Memory B cell (primary cell): ENCODE measurements at regions not wholly inside any gene's neighbourhood (a gene's known extent, or its start where the extent isn't known, plus 50 kb on each side); places are given as distances from the start of the nearest gene placed in this dataset.

ENCODE experiments used
- ATAC-seq: fragments of 150-1000 bp; cut with Tn5 transposase; 2 replicates; pipeline ENCODE4 v1.10.0; 2021; ENCODE audit warnings: low read depth, mild to moderate bottlenecking, moderate library complexity
- DNase-seq, 2 donors: peaks; one replicate each; pipeline ENCODE4 v3.0.0; 2022; ENCODE audit warnings: low spot score in 2 of 2
- H3K27ac Mint-ChIP-seq: one replicate; pipeline ENCODE4 v1.8.0; 2022; ENCODE audit warnings: mild to moderate bottlenecking, moderate library complexity, mixed read lengths
- H3K27me3 Mint-ChIP-seq: one replicate; pipeline ENCODE4 v1.8.0; 2022; ENCODE audit warnings: mixed read lengths
- H3K36me3 Mint-ChIP-seq: one replicate; pipeline ENCODE4 v1.8.0; 2022; ENCODE audit warnings: mild to moderate bottlenecking, mixed read lengths
- H3K4me1 Mint-ChIP-seq: one replicate; pipeline ENCODE4 v1.8.0; 2022; ENCODE audit warnings: mixed read lengths
- H3K4me3 Mint-ChIP-seq: one replicate; pipeline ENCODE4 v1.8.0; 2022; ENCODE audit warnings: mild to moderate bottlenecking, moderate library complexity, mixed read lengths
- H3K9me3 Mint-ChIP-seq: one replicate; pipeline ENCODE4 v1.8.0; 2022; ENCODE audit warnings: mixed read lengths

DNA sequence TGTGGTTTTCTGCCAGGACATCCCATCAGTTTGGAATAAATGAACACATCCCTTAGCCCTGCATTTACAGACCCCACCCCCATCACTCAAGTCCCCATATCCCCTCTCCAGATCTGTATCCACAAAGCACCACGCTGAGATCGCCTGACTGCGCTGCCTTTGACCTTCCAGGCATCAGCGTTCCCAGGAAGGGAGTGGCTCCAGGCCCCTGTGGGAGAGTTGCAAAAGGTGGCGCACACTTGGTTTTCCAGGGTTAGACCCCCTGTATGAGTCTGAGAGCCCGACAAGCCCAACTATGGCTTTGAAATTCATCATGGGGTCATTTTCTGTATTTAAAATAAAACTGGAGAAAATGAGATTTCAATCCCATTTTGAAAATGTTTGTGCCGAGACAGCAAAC lies 137.0 kb upstream of the ZNF236 start:
- ATAC-seq (no peak), DNase-seq (no peak)
- no peak overlapping the region for H3K4me3 Mint-ChIP-seq
- no peak overlapping the region for H3K27ac Mint-ChIP-seq
- H3K27me3 Mint-ChIP-seq: peaks cover 9% of the 10 kb centered on the region
- no peaks in the 10 kb centered on the region for H3K9me3 Mint-ChIP-seq
- H3K36me3 Mint-ChIP-seq: no peaks in the 10 kb centered on the region
- H3K4me1 Mint-ChIP-seq: no peaks in the 10 kb centered on the region

DNA sequence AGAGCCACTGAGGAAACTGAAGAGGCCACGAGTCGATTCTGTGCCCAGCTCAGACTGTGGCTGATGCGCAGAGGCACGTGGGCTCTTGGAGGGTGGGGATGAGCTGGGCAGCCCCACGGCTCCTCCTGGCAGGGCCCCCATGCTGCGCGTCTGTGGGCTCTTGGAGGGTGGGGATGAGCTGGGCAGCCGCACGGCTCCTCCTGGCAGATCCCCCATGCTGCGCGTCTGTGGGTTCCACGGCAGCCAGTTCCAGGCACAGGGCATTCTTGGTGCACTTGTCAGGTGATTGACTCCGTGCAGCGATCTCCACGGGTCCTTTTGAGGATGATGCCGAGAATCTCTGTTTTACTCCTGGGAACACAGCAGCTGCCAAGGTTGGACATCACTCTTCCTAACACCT lies 138.1 kb upstream of the ZNF236 start:
- H3K27me3 Mint-ChIP-seq: peaks cover 5% of the 10 kb centered on the region
- H3K27ac Mint-ChIP-seq: no peak overlapping the region
- H3K4me1 Mint-ChIP-seq: no peaks in the 10 kb centered on the region
- DNase-seq (no peak), ATAC-seq (no peak)
- no peak overlapping the region for H3K4me3 Mint-ChIP-seq
- no peaks in the 10 kb centered on the region for H3K9me3 Mint-ChIP-seq
- H3K36me3 Mint-ChIP-seq: no peaks in the 10 kb centered on the region

DNA sequence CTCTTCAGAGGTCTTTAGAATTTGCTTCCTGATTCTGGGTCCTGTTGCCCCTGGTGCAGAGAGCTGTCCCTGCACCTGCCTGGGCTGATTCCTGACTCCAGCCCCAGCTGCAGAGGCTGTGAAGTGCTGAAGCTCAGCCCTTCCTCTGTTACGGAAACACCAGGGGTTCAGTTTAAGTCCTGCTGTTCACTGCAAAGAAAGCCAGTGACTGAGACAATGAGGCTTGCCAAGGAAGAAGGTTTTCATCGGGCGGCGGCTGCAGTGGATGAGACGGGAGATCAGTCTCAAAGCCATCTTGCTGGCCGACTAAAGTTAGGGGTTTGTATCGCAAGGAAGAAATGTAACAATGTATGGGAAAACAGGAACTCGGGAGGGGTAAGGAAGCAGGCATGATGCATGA lies 142.4 kb upstream of the ZNF236 start:
- no peaks in the 10 kb centered on the region for H3K4me1 Mint-ChIP-seq
- H3K27ac Mint-ChIP-seq: no peak overlapping the region
- H3K4me3 Mint-ChIP-seq: no peak overlapping the region
- DNase-seq (no peak), ATAC-seq (no peak)
- H3K9me3 Mint-ChIP-seq: peaks cover 3% of the 10 kb centered on the region
- peaks cover 2% of the 10 kb centered on the region for H3K27me3 Mint-ChIP-seq
- no peaks in the 10 kb centered on the region for H3K36me3 Mint-ChIP-seq

DNA sequence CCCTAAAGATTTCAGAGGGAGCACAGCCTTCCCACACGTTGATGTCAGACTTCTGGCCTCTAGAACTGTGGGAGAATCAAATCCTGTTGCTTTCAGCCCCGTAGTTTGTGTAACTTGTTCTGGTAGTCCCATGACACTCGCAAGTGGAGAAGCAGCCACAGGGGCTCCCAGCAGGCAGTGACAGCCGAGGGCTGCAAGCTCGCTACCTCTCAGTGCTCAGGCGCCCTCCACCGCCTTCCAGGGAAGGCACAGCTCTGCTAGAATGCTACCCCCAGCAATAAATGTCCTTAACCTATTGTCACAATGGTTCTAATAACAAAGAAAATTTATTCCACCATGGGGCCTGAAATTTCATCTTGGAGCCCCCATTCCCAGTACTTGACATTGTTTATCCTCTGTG lies 143.1 kb upstream of the ZNF236 start:
- ATAC-seq: no peak
- Mint-ChIP-seq H3K9me3 (peaks cover 3% of the 10 kb centered on the region), H3K36me3 (no peaks in the 10 kb centered on the region), H3K27ac (no peak overlapping the region), H3K4me1 (no peaks in the 10 kb centered on the region), H3K4me3 (no peak overlapping the region), H3K27me3 (peaks cover 3% of the 10 kb centered on the region)
- no peak for DNase-seq

DNA sequence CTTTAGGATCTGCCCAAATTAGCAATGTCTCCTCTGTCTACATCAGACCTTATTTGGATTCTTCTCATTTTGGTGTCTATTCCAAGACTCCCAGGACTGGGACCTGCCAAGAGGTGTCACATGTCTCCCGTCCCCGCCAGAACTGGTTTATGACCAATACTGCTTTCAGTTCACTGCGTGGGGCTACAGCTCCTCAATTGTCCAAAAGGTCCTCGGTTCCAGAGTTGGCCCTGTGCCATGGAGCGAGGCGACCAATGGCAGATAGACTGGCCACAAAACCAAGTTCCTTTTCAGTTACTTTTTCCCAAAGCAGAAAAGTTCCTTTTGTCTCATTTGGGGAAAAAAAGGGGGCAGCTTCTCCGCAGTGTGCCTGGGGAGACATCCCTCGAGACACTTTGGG lies 144.1 kb upstream of the ZNF236 start:
- Mint-ChIP-seq H3K36me3 (no peaks in the 10 kb centered on the region), H3K27me3 (peaks cover 3% of the 10 kb centered on the region), H3K9me3 (peaks cover 3% of the 10 kb centered on the region), H3K4me1 (no peaks in the 10 kb centered on the region), H3K4me3 (no peak overlapping the region), H3K27ac (no peak overlapping the region)
- DNase-seq (no peak), ATAC-seq (no peak)

DNA sequence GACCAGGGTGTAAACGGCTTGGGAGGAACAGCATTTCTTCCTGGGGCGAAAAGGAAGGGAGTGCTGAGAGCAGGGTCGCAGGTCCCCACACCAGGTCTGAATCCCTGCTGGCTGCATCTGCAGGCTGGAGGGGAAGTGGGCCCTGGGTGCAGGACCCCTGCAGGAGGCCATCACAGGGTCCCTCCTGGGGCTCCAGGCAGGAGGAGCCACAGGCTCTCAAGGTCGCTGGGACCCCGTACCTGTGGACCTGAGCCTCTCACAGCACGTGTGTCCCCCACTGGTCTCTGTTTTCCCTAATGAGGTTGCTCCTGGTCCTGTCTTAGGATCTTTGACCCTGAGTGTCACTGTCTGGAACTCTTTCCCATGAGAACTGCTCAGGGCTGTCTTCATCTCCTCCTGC lies 147.8 kb upstream of the ZNF236 start:
- ATAC-seq (no peak), DNase-seq (no peak)
- H3K36me3 Mint-ChIP-seq: no peaks in the 10 kb centered on the region
- peaks cover 3% of the 10 kb centered on the region for H3K9me3 Mint-ChIP-seq
- H3K4me3 Mint-ChIP-seq: no peak overlapping the region
- peaks cover 1% of the 10 kb centered on the region for H3K27me3 Mint-ChIP-seq
- no peak overlapping the region for H3K27ac Mint-ChIP-seq
- H3K4me1 Mint-ChIP-seq: no peaks in the 10 kb centered on the region

DNA sequence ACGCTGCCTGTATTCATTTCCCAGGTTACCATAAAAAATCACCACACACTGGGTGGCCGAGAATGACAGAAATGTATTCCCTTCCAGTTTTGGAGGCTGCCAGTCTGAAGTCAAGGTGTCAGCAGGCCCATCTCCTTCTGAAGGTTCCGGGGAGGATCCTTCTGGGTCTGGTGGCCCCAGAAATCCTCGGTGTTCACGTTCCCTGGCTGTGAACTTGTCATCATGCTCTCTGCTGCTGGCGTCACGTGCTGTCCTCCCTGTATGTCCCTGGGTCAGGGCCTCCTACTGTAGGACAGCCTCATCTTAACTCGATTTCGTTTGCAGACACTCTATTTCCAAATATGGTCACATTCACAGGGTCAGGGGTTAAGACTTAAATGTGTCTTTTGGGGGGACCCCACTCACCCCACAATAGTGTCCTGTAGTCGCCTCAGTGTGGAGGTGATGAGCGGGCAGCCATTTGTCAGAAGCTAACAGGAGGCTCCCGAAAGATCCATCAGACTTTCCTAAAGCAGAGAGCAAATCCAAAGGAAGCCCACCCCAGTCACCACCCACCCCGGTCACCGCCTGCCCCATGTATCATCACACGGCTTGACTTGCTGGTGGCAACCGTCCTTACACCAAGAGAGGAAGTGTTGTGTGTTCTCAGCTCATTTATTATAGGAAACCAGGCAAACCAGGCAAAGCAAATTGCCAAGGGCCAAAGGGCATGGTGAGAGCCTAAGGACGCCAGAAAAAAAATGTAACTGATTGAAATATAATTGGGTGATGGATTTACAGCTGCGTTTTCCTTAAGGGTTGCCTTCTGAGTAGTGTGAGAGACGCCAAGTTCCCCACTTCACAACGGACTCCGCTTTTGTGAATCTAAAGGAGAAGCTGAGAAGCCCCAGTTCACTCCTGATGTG lies 148.8 kb upstream of the ZNF236 start:
- Mint-ChIP-seq H3K36me3 (no peaks in the 10 kb centered on the region), H3K27ac (no peak overlapping the region), H3K4me1 (no peaks in the 10 kb centered on the region), H3K4me3 (no peak overlapping the region), H3K9me3 (peaks cover 3% of the 10 kb centered on the region), H3K27me3 (peaks cover 1% of the 10 kb centered on the region)
- no peak for DNase-seq
- no peak for ATAC-seq

DNA sequence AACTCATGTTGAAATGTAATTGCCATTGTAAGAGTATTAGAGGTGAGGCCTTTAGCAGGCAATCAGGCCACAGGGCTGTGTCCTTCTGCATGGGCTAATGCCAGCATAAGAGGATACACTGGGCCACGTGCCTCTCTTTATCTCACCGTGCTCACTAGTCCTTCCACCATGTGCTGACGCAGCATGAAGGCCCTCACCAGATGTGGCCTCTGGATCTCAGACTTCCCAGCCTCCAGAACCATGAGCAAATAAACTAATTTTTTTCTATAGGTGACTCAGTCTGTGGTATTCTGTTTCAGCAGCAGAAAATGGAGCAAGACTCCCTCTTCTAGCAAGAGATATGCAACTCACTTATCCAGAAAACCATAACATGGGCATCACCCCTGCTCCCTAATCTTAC lies 149.7 kb upstream of the ZNF236 start:
- Mint-ChIP-seq H3K4me1 (no peaks in the 10 kb centered on the region), H3K36me3 (no peaks in the 10 kb centered on the region), H3K4me3 (no peak overlapping the region), H3K27me3 (peaks cover 3% of the 10 kb centered on the region), H3K9me3 (peaks cover 3% of the 10 kb centered on the region), H3K27ac (no peak overlapping the region)
- ATAC-seq: no peak
- no peak for DNase-seq

DNA sequence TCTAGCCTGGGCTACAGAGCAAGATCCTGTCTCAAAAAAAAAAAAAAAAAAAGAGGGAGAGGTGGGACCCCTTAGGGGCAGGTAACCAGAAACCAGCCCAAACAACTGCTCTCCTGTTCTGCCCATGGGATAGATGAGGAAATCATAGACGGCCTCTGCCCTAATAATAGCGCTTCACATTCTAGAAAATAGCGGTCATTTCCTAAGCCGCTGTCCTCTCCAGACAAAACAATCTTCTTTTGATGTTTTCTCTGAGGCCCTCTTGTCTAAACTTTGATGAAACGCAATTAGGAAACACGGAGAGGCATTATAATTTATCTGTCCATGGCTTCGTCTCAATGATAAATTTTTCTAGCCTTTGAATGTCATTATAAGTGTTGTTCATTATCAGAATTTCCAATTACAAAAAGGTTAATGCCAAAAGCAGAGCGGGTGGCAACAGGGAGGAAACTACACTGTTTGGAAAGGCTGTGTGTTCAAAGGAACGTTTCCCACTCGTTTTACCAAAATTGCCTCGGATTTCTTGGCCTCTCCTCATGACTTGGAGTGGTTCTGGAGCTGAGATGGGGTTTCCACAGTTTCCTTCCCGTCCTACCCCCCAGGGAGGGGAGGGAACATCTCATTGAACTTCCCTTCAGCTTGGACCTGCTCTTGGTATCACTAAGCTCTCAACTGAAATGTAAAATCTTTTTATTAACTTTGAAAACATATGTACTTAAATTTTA lies 151.6 kb upstream of the ZNF236 start:
- DNase-seq (no peak), ATAC-seq (no peak)
- no peaks in the 10 kb centered on the region for H3K4me1 Mint-ChIP-seq
- no peak overlapping the region for H3K4me3 Mint-ChIP-seq
- peaks cover 3% of the 10 kb centered on the region for H3K27me3 Mint-ChIP-seq
- no peak overlapping the region for H3K27ac Mint-ChIP-seq
- H3K36me3 Mint-ChIP-seq: no peaks in the 10 kb centered on the region
- H3K9me3 Mint-ChIP-seq: no peaks in the 10 kb centered on the region

DNA sequence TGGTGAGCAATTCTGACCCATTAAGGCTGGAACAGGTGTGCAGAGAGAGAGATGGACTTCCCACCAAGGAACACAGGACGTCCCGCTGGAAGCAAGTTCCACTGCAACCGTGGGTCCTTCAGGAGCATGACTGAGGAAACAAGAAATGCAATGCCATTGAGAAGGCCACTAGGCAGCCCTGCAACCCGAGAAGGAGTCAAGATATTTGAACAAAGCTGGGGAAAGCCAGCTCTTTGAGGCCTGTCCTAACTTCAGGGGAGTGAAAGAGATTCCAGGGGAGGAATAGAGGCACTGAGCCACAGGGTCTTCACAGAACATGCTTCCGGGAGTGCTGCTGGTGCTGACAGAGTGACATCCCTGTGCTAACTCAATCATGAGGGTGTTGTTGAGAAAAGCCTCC lies 153.8 kb upstream of the ZNF236 start:
- no peaks in the 10 kb centered on the region for H3K9me3 Mint-ChIP-seq
- H3K36me3 Mint-ChIP-seq: no peaks in the 10 kb centered on the region
- H3K4me1 Mint-ChIP-seq: no peaks in the 10 kb centered on the region
- DNase-seq (no peak), ATAC-seq (no peak)
- no peak overlapping the region for H3K27ac Mint-ChIP-seq
- H3K4me3 Mint-ChIP-seq: no peak overlapping the region
- peaks cover 4% of the 10 kb centered on the region for H3K27me3 Mint-ChIP-seq

DNA sequence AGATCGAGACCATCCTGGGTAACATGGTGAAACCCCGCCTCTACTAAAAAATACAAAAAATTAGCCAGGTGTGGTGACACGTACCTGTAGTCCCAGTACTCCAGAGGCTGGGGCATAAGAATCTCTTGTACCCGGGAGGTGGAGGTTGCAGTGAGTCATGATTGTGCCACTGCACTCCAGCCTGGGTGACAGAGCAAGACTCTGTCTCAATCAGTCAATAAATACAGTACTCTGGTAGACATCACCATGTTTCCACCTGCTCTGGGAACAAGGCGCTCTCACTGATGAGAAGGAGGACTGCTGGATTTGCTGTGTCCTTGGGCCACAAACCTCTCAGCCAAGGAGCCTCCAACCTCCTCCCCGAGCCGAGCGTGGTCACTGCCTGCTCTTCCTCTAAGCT lies 154.2 kb upstream of the ZNF236 start:
- H3K4me3 Mint-ChIP-seq: no peak overlapping the region
- DNase-seq: no peak
- peaks cover 4% of the 10 kb centered on the region for H3K27me3 Mint-ChIP-seq
- H3K27ac Mint-ChIP-seq: no peak overlapping the region
- no peak for ATAC-seq
- H3K4me1 Mint-ChIP-seq: no peaks in the 10 kb centered on the region
- H3K36me3 Mint-ChIP-seq: no peaks in the 10 kb centered on the region
- H3K9me3 Mint-ChIP-seq: no peaks in the 10 kb centered on the region

DNA sequence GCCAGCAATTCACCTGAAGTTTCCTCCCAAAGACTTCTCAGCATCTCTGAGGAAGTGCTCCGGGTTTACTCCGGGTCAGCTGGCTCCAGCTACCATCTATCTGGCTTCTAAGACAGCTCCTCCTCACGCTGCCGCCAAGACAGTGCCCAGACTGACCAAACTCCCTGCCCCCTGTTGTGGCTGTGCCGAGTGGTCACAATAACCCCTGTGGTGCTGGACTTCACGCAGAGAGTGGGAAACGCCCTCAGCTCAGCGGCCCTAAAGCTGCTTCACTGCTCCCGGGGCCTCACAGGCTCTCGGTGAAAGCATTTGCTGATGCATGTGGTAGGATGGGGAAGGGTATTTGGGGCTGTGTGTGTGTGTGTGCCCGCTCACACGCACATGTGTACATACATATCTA lies 154.8 kb upstream of the ZNF236 start:
- Mint-ChIP-seq H3K27me3 (peaks cover 4% of the 10 kb centered on the region), H3K4me3 (no peak overlapping the region), H3K9me3 (no peaks in the 10 kb centered on the region), H3K27ac (no peak overlapping the region), H3K36me3 (no peaks in the 10 kb centered on the region), H3K4me1 (no peaks in the 10 kb centered on the region)
- no peak for DNase-seq
- no peak for ATAC-seq

DNA sequence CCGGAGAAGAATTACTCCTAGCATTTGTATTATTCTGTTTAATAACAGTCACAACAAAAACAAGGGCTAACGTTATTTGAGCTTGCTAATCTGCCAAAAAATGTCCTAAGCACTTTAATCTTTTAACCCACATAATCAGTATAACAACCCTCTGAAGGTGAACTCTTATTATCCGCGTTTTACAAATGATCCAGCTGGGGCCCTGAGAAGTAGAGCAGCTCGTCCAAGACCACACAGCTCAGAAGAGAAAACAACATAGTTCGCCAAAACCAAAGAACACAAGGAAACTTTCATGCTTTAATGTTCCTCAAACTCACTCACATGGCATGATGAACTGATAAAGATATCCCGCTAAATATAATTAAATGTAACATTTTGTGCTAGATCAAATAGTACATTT lies 159.7 kb upstream of the ZNF236 start:
- Mint-ChIP-seq H3K4me1 (no peaks in the 10 kb centered on the region), H3K4me3 (no peak overlapping the region), H3K36me3 (no peaks in the 10 kb centered on the region), H3K9me3 (peaks cover 3% of the 10 kb centered on the region), H3K27me3 (peaks cover 6% of the 10 kb centered on the region), H3K27ac (no peak overlapping the region)
- no peak for ATAC-seq
- no peak for DNase-seq

DNA sequence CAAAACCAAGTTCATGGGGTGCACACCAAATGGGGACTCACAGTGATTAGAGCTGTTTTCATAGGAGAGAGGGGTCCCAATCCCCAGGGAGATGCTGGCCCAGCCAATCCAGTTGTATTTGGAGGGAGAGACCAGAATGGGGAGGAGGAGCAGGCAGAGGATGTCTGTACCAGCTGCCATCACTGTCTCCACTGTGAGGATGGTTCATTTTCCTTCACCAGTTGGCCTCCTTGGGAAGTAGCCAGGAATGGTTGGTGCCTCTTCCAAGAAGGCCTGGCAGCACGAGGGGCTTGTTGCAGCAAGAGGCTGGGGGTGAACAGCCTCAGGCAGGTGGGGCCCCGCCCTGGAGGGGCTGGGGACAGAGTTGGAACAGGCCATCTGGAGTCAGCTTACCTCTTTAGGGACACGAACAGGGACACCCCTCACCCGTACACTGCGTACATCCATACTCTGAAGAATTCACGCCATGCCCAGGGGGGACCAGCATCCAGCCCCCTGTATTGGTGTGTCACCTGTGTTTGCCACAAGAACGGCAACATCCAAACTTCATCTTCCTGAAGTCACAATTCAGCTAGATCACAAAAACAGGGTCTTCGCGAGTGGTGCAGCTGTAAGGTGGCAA lies 161.7 kb upstream of the ZNF236 start:
- Mint-ChIP-seq H3K36me3 (no peaks in the 10 kb centered on the region), H3K9me3 (peaks cover 3% of the 10 kb centered on the region), H3K4me3 (no peak overlapping the region), H3K27ac (no peak overlapping the region), H3K4me1 (peaks cover 3% of the 10 kb centered on the region), H3K27me3 (peaks cover 10% of the 10 kb centered on the region)
- DNase-seq: no peak
- ATAC-seq: no peak
